ENCODE measurements at regions not wholly inside any gene's neighbourhood (a gene's known extent, or its start where the extent isn't known, plus 50 kb on each side); places are given as distances from the start of the nearest gene placed in this dataset.
"Not testable (repeated sequence)": the region's sequence is repeated elsewhere in the genome, so short reads cannot be mapped to it uniquely, and the experiment has no call there.

DNA sequence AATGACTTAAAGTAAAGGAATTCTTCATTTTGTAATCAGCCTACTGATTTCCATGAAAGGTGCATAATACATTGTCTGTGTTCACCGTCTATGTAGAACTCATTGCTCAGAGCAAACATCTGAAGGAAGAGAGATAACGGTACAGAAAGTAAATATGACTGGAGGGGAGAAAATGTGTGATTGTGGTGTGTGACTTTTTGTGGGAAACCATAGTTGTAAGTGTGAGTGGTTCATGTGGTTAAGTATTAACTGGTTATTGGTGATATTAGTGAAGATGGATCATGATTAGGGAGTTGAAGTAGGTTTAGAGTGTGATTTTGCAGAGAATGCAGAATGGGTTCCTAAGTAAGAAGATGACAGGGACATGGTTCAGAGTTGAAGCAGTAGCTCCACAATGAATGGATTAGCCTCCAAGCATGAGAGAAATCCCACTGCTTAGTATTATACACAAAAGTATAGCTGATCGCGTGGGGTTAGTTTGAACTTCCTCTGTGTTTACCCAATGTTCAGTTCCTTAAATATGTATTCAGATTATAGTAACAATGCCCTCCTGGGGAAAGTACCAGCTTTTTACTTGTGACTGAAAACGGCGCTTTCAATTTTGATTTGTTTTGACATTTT, 368.9 kb downstream of the UTRN start:
- no peak for DNase-seq (ENCODE audit: low read depth)

- no peak for DNase-seq (ENCODE audit: low read depth)
These were observed 369.4 kb downstream of the UTRN start for GRCh38 chr6:144654506-144654905.

DNA sequence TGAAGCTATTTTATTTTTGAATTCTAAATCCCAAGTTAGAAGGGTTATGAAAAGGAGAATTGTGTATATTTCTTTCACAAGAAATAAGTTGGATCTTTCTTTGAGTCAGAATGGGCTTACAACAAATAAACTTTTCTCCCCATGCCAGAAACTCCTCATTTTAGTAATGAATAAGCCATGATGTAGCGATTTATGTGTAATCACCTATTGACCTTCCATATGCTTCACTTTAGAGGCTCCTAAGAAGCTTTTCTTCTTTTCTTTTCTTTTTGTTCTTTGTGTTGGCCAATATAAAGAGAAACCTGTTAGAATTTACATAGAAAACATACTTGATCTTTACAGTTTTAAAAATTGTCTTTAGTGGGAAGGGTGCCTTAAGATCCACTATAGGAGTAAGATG, 370.2 kb downstream of the UTRN start:
- DNase-seq (ENCODE audit: low read depth), result no peak

DNA sequence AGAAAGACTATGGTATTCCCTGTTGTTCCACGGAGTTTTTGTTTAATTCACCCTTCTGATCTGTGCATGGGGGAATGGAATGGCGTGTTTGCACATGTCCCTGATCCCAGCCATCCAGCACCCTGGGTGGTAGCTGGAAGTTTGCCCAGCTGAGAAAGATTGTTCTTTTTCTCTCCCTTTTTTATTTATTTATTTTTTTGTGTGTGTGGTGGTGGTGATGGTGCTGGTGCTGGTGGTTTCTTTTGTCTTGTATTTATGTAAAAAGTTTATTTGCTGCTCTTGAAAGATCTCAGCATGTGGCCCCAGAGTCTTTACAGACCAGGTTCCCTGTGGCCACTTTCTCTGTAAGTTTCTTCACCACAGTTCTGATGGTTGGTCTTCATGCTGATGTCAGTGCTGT, 372.6 kb downstream of the UTRN start:
- no peak for DNase-seq (ENCODE audit: low read depth)

DNA sequence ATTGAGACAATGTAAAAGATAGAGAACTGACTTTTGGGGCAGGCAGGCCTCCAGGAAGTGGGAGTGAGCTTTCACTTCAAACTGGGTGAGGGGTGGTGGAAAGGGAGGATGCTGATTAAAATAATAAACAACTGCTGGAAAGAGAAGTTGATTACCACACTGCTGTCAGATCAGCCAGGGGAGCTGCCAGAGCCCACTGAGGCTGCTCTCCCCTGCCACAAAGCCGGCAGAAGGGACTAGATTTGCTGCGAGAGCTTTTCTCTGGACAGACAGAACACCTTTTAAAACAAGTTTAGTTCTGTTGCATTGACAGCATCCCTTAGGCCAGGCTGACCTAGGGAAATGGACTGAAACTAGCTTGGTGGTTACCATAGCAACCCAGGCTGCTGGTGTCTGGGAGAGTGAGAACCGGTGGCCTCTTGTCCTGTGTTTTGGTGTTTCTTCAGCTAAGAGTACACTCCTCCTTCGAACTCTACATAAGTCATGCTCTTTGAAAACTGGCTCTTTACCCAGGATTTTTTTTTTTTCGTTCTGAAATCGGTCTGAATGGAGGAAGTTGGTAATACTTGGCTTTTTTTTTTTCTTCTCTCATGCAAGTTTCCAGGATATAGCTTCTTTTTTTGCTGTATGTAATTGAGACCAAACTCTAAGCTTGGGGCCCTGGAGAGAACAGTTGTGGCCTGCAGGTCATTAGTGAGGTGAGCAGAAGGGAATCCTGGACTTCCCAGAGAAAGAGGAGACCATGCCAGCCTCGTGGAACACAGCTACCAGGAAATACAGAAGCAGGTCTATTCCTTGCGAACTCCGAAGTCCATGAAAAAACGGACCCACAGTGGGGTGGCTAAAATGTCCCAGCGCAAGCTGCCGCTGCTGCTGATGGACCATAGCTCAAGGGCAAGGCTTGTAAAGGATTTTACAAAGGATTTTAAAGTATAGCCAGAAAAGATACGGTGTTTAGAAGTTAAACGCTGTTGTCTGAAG, 374.4 kb downstream of the UTRN start:
- no peak for DNase-seq (ENCODE audit: low read depth)

DNA sequence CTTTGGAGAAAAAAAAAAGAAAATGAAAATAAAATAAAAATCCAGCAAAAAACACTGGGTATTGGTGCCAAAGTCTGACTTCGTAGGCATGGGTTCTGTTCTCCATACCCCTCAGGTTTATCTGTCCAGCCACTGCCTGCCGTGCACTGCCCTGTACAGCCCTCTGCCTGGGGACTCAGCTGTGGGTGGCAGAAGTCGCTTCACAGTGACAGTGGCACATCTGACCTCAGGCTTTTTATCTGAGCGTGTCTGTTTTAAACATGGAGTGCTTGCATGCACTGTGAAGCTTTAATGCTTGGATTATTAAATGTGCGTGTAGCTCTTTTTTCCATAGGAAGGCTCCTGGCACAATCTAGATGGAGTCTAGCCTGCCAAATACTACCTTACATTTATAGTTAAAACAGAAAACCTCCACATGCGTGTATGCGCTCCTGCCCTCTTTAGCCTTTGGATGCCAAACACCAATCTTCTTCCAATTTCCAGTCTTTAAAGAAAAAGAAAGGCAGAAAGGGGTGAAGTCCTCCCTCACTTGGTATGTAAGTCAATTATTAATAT, 375.5 kb downstream of the UTRN start:
- no peak for DNase-seq (ENCODE audit: low read depth)

DNA sequence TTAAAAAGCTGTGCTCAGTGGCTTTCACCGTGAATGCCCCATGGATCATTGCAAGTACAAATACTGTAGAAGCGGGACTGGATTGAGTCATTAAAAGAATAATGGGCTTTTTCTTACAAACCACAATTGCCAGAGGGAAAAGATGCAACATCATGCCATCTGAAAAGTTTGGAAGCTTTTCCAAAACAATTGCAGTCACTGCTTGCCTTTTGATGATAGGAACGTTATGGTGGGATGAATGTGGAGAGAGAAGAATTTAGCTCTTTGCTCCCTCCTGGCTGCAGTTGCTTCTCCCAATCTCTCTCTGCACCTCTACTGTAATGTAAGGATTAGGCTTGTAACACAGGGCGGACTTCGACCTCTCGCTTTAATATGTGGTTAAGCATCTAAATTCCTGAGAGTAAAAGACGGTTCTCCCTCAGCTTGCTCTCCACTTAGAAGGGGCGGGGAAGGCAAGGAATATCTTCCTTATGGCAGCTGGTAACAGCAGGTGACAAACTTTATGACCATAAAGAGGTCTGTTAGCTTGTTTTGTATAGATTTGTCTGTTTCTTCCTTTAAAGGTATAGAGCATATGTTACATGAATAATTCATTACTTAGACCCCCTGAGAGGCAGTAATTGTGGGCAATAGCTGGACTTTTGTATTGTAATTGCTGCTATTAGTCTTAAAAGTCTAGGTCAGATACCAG, 376.1 kb downstream of the UTRN start:
- DNase-seq (ENCODE audit: low read depth), result no peak

DNA sequence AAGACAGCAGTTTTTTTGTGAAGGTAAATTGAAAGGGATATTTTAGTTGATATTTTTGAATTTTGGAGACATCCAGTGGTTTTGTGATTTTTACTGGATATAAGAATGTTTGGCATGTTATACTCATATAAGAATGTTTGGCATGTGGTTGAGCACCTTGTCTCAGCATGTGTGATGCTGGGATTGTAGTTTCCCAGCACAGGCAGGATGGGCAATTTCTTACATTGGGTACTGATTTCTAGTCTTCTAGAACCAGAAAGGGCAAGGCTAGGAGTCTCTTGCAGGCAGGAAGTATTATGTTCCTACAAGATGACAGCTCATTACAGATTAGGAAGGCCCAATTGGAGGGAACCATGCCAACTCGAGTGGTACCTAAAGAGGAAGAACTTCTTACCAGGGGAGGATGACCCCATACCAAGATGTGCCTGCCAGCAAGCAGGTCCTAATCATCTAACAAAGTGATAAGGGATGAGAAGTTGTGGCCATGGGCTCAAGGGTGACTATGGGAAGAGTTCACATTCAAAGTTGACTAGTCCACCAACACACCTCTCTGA, 377.8 kb downstream of the UTRN start:
- no peak for DNase-seq (ENCODE audit: low read depth)

- DNase-seq (ENCODE audit: low read depth), result no peak
These were observed 379.1 kb downstream of the UTRN start for GRCh38 chr6:144664281-144664680.

- DNase-seq (ENCODE audit: low read depth), result no peak
These were observed 379.8 kb downstream of the UTRN start for GRCh38 chr6:144664947-144665346.

DNA sequence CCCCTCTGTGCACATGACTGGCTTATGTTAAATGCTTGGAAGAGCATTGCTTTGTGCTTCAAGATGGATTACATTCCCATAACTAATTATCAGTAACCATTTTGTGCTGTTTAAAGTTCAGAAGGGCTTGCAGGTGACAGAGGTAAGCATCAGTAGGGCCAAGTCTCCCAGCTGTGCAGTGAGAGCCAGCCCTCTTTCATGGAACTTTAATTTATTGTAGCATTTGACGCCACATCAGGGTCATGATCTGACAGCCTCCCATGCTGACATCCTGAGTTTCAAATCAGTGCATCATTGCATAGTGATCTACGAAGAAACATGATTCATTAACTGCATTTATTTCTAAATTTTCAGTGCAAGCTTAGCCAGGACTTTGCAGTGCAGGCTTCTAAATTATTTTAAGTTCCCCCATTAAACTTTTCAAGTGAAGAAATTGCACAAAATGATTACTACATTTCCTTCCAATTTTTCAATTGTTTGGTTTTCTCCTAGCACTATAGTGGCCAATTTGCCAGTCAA, 380.9 kb downstream of the UTRN start:
- DNase-seq (ENCODE audit: low read depth), result no peak

GRCh38 chr6:144666781-144667180, 381.6 kb downstream of the UTRN start:
- DNase-seq (ENCODE audit: low read depth), result no peak

- DNase-seq (ENCODE audit: low read depth), result no peak
These were observed 382.7 kb downstream of the UTRN start for GRCh38 chr6:144667532-144668503.

GRCh38 chr6:144670259-144670658, 385.1 kb downstream of the UTRN start:
- not testable (repeated sequence) for DNase-seq (ENCODE audit: low read depth)

GRCh38 chr6:144673807-144674206, 388.7 kb downstream of the UTRN start:
- no peak for DNase-seq (ENCODE audit: low read depth)

GRCh38 chr6:144675231-144675861, 390.2 kb downstream of the UTRN start:
- DNase-seq (ENCODE audit: low read depth), result no peak

DNA sequence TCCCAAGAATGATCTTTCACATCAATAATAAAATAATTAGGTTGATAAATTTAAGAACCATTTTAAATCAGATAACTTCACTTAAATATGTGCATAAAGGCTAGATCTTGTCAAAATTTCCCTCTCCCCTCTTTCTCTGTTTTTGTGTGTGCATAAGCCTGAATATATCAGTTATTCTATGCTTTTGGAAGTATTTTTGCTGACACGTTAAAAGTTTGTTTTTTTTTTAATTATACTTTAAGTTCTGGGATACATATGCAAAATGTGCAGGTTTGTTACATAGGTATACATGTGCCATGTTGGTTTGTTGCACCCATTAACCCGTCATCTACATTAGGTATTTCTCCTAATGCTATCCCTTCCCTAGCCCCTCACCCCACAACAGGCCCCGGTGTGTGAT, 391.2 kb downstream of the UTRN start:
- DNase-seq (ENCODE audit: low read depth), result not testable (repeated sequence)

DNA sequence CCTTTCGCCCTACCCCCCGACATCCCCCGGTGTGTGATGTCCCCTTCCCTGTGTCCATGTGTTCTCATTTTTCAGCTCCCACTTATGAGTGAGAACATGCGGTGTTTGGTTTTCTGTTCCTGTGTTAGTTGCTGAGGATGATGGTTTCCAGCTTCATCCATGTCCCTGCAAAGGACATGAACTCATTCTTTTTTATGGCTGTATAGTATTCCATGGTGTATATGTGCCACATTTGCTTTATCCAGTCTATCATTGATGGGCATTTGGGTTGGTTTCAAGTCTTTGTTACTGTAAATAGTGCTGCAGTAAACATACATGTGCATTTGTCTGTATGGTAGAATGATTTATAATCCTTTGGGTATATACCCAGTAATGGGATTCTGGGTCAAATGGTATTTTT, 392.1 kb downstream of the UTRN start:
- not testable (repeated sequence) for DNase-seq (ENCODE audit: low read depth)

- no peak for DNase-seq (ENCODE audit: low read depth)
These were observed 393.7 kb downstream of the UTRN start for GRCh38 chr6:144678844-144679243.

DNA sequence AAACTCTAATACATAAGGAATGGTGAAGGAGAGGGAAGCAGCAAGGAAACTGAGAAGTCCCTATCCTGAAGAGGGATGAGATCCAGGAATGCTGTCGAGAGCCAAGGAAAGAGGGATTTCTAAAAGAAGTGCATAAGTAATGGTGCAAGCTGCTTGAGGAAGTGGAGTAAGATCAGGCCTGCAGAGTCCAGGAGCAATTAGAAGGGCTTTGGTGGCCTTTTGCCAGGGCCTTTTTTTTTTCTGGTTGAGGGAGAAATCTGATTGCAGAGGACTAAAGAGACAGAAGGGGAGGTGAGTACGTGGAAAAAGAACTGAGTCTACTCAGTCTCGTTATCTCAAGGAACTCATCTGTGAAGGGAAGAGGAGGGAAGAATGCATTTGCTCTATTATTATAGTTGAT, 396.2 kb downstream of the UTRN start:
- no peak for DNase-seq (ENCODE audit: low read depth)

Measured in stimulated activated CD8-positive, alpha-beta memory T cell treated with anti-CD3 and anti-CD28 coated beads, Interleukin-12 subunit alpha, Interleukin-12 subunit beta, amount 100 ng/mL, for 4 hours (primary cell).